Chondrocyte (in vitro differentiated cells): ENCODE measurements at regions not wholly inside any gene's neighbourhood (a gene's known extent, or its start where the extent isn't known, plus 50 kb on each side); places are given as distances from the start of the nearest gene placed in this dataset.

ENCODE experiments used
- DNase-seq: peaks from one replicate; pipeline ENCODE4 v3.0.0; 2021; ENCODE audit warnings: mixed read lengths, low spot score
- H3K27ac Mint-ChIP-seq: one replicate; pipeline ENCODE4 v1.8.0; 2021; ENCODE audit warnings: mild to moderate bottlenecking, moderate library complexity, mixed read lengths; ENCODE audit not compliant: unreplicated experiment
- H3K27me3 Mint-ChIP-seq: 2 replicates; pipeline ENCODE4 v1.8.0; 2021; ENCODE audit warnings: low read depth, mixed read lengths
- H3K36me3 Mint-ChIP-seq: 2 replicates; pipeline ENCODE4 v1.8.0; 2021; ENCODE audit warnings: low read depth, mixed read lengths
- H3K4me1 Mint-ChIP-seq: 2 replicates; pipeline ENCODE4 v1.8.0; 2021; ENCODE audit warnings: low read depth, mild to moderate bottlenecking, mixed read lengths
- H3K4me3 Mint-ChIP-seq: one replicate; pipeline ENCODE4 v1.8.0; 2021; ENCODE audit warnings: mild to moderate bottlenecking, moderate library complexity, mixed read lengths; ENCODE audit not compliant: unreplicated experiment
- H3K9me3 Mint-ChIP-seq: 2 replicates; pipeline ENCODE4 v1.8.0; 2021; ENCODE audit warnings: low read depth, mixed read lengths
- TF ChIP-seq, protein P1 (sequence below): fragments of 200-600 bp; sonication (generic); IDR thresholded peaks from 2 replicates; pipeline ENCODE4 v1.5.0; 2021; ENCODE audit warnings: antibody characterized with exemption, mild to moderate bottlenecking, moderate library complexity

DNA sequence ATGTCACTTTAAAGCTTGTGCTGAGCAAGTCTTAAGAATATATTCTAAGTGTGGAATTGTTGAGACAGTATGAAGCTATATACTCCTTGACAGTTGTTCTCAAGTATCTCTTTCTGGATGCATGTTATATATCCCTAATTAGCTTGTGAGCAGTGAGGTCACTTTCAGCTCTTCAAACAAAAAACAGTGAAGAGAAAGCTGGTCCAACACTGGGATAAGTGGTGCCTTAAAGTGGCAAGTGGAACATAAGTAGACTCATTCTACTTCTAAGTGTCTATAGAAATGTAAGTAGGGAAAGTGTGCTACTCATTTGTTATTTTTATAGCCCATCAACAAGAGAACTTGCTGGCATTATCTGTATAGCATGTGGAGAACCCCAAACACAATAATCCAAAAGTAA lies 133.1 kb upstream of the BACH2 start:
- DNase-seq = no peak
- peaks cover 7% of the 10 kb centered on the region for H3K4me1 Mint-ChIP-seq
- H3K4me3 Mint-ChIP-seq = no peak overlapping the region
- peaks cover 6% of the 10 kb centered on the region for H3K27me3 Mint-ChIP-seq
- TF ChIP-seq, protein P1, sequence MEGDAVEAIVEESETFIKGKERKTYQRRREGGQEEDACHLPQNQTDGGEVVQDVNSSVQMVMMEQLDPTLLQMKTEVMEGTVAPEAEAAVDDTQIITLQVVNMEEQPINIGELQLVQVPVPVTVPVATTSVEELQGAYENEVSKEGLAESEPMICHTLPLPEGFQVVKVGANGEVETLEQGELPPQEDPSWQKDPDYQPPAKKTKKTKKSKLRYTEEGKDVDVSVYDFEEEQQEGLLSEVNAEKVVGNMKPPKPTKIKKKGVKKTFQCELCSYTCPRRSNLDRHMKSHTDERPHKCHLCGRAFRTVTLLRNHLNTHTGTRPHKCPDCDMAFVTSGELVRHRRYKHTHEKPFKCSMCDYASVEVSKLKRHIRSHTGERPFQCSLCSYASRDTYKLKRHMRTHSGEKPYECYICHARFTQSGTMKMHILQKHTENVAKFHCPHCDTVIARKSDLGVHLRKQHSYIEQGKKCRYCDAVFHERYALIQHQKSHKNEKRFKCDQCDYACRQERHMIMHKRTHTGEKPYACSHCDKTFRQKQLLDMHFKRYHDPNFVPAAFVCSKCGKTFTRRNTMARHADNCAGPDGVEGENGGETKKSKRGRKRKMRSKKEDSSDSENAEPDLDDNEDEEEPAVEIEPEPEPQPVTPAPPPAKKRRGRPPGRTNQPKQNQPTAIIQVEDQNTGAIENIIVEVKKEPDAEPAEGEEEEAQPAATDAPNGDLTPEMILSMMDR = no peak
- H3K9me3 Mint-ChIP-seq = peaks cover 24% of the 10 kb centered on the region
- H3K36me3 Mint-ChIP-seq = peaks cover 9% of the 10 kb centered on the region
- no peak overlapping the region for H3K27ac Mint-ChIP-seq

DNA sequence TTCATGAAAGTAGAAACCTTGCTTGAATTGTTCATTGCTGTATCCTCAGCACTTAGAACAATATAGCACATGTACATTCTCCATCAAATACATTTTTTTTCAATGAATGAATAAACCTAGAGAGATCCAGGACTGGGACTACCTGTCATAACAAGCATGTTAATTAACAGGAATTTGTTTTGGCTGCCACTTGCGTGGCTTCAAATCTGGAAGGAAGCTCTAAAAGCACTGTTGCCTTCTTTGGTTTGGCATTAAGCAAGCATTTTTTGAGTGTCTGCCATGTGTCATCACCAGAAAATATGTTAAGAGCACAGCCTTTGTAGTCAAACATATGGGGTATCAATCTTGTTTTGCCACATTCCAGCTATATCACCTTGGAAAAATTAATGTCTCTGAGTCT lies 131.9 kb upstream of the BACH2 start:
- Mint-ChIP-seq H3K36me3 (peaks cover 9% of the 10 kb centered on the region), H3K4me1 (peaks cover 6% of the 10 kb centered on the region), H3K27me3 (peaks cover 6% of the 10 kb centered on the region), H3K27ac (no peak overlapping the region), H3K4me3 (no peak overlapping the region), H3K9me3 (peaks cover 24% of the 10 kb centered on the region)
- DNase-seq = no peak
- TF ChIP-seq, protein P1 = no peak

DNA sequence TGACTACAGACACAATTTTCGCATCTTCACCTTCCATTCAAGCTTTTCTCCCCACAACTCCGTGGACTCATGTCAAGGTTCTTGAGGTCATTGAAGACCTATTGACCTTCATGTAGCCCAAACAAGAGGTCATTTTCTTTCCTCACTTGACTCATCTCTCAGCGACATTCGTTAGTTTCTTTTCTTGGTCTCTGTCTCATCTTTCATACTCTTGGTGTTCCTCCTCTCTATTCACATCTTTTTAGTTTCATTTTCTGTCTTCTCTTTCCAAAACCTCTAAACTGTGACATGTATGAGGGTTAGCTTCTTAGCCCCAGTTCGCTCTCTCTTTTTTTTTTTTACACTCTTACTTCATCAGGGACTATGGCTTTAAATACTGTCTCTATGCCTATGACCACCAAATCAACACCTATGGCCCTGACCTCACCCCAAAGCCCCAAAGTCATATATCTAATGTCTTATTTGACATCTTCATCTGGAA lies 128.6 kb upstream of the BACH2 start:
- TF ChIP-seq, protein P1 = no peak
- Mint-ChIP-seq H3K4me1 (no peaks in the 10 kb centered on the region), H3K36me3 (peaks cover 5% of the 10 kb centered on the region), H3K9me3 (peaks cover 20% of the 10 kb centered on the region), H3K27ac (no peak overlapping the region), H3K27me3 (peaks cover 6% of the 10 kb centered on the region), H3K4me3 (no peak overlapping the region)
- no peak for DNase-seq

DNA sequence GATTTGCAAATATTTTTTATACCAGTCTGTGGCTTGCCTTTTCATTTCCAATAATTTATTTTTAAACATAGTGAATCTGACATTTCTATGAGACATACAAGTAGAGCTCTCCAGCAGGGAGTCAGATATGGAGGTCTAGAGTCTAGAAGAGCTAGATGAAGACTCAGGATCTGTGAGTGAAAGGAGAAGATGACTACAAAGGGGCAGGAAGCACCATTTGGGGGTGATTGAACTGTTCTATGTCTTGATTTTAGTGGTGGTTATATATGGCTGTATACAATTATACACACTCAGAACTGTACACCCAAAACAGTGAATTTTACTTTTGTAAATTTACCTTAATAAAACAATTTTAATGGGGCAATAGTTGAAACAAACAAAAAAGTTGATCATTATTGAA lies 127.9 kb upstream of the BACH2 start:
- no peak for DNase-seq
- Mint-ChIP-seq H3K27ac (no peak overlapping the region), H3K27me3 (peaks cover 6% of the 10 kb centered on the region), H3K36me3 (peaks cover 5% of the 10 kb centered on the region), H3K9me3 (peaks cover 16% of the 10 kb centered on the region), H3K4me3 (no peak overlapping the region), H3K4me1 (no peaks in the 10 kb centered on the region)
- TF ChIP-seq, protein P1 = no peak

DNA sequence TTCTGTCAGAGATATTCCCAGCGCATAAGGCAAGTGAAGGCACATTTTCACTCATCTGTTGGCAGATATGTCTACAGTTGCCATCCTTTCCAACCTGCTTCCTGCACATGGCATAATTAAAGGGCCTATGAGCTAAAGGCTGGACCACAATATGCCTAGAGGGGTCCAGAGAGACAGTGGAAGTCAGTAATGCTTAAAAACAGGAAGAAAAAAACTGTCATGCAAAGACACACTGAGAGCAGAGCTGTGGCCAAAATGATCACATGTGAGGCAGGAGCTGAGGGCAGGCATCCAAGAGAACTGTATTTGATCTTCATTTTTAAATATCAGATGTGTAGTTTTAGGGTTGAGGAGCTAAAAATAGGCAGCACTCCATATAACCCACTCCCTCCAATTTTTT lies 125.0 kb upstream of the BACH2 start:
- H3K36me3 Mint-ChIP-seq = peaks cover 2% of the 10 kb centered on the region
- no peaks in the 10 kb centered on the region for H3K4me1 Mint-ChIP-seq
- TF ChIP-seq, protein P1 = no peak
- no peak overlapping the region for H3K4me3 Mint-ChIP-seq
- no peak for DNase-seq
- H3K9me3 Mint-ChIP-seq = peaks cover 5% of the 10 kb centered on the region
- no peak overlapping the region for H3K27ac Mint-ChIP-seq
- H3K27me3 Mint-ChIP-seq = peaks cover 4% of the 10 kb centered on the region
